Hypothalamus (tissue), 51 donors: ENCODE measurements at regions not wholly inside any gene's neighbourhood (a gene's known extent, or its start where the extent isn't known, plus 50 kb on each side); places are given as distances from the start of the nearest gene placed in this dataset.

Source experiments
- DNase-seq, 51 donors: peaks; one replicate each; lab custom pipeline; 2025; lab: John Stamatoyannopoulos, UW

DNA sequence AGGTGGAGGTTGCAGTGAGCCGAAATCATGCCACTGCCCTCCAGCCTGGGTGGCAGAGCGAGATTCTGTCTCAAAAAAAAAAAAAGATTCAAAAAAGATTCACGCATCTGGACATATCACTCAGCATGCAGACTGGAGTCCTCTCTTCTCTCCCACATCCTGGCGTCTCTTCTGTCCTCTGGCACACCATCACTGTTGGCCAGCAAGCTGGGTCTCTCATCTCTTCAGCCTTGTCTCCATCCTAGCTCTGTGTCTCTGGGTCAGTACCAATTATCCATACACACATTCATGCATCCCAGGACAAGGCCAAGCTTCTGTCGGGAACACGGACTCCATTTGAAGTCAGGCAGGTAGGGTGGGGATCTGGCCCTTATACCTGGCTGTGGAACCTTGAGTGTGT, 105.5 kb upstream of the MAP1LC3B2 start:
- no peak for DNase-seq

DNA sequence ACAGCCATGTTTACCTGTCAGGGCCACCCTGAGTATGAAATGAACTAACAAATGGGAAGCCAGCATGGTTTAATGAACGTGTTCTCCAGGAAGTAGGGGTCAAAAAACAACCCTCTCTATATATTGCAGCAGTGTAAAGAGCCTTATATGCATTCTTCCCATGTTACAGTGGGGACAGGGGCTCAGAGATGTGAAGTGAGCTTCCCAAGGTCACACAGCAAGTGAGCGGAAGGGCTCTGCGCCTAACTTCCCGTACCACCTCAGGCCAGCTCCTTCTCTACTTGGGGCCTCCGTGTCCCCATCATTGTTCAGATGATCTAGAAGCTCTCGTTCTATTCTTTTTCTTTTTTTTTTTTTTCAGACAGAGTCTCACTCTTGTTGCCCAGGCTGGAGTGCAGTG, 105.1 kb upstream of the MAP1LC3B2 start:
- no peak for DNase-seq

DNA sequence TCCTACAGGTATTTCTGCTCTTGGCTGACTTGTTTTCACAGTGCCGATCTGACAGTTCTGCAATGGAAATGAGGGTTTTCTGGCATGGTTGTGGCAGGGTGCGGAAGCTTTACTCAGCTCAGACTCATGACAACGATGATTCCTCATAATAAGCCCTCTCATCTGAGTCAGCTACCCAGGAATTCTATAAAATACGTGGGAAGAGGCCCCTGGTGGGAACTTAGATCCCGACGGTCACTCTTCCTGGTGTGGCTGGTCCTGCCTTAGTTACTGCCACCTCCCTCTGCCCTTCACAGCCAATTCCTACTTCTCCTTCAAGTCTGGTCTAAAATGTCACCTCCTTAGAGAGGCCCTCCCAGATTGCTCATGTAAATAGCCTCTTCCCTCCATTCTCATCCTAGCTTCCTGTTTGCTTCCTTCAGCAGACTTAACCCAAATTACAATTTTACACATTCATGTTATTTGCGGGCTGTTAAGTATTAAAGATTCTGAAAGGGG, 104.2 kb upstream of the MAP1LC3B2 start:
- DNase-seq, result peak in 1 of 51 donors; percentile 15

DNA sequence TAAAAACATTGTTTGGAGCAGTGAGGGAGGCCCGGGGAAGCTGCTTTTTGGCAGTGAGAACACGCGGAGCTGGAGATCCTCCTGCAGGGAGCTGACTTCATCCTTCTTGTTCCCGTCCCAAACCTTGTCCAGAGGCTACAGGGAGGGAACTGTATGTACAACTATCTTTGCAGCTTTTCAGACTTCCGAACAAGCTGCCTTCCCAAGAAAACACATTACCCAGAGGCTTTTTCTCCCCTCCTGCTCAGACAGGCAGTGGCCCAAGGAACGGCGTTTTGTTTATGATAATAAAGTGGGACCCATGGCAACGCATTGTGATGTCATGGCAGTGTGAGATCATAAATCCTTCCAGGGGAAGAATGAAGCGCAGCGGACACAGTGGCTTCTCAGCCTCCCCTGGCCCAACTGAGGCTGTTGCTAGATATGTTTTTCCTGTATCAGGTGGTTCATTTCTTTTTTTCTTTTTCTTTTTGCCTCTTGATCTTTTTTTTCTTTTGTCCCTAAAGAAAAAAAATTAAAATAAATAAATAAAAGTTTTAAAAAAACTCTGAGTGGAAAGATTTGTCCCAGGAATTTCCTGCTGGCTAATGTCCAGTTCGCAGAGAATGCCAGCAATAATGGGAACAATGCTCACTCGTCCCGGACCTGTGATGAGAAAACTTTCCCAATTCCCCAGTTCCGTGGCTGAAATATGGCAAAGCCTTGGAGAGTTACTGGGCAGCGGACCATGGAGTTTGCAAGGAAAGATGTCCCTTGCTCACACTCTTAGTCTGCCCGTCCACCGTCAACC, 103.4 kb upstream of the MAP1LC3B2 start:
- DNase-seq, result peak in 18 of 51 donors; percentile 2 to 43 (median 12)

DNA sequence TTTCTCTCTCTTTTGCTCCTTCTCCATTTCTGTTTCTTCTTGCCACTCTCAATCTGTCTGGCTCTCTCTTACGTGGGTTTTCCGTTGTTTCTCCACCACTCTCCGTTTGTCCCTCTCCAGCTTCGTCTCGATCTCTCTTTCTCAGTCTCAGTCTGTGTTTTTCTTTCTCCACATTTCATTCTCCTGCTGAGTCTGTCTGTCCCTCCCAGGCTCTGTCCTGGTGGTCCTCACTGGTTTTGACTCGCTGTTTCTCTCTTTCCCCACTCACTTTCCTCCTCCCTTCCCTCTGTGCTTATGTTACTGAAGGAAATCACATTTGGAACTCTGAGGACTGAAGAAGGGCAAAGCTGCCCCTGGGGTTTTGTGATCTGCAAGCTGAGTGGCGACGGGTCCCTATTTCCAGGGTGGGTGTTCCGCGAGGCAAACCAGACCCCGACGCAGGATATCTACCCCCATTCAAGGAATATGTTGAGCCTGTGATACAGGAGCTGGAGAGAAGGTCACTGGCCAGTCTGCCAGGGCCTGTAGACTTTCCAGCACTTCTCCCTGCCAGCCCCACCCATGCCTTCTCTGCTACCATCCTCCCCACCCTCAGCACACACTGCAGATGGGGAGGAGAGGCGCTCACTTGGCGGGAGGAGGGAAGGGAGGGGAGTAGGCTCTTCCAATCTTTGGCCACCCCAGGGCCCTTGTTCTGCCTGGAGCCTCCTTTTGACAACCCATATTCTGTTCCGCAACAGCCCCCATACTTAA, 102.7 kb upstream of the MAP1LC3B2 start:
- DNase-seq, result no peak

DNA sequence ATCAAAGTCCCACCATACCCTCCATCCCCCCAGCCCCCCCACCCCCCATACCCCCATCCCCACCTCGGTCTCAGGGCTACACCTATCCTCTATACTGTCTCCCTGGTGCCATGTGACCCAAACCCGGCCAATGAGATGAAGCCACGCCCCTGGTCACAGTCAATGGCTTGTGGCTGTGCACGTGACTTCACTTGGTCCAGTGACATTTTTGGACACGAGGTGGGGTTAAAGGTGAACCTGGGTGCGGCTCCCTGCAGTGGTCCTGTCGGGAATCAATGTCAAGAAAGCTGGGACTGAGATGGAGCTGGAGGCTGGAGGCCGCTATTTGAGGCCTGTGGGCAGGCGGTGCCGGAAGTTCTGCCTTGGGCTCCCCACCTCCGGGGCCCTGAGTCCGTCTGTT, 100.7 kb upstream of the MAP1LC3B2 start:
- DNase-seq, result no peak

DNA sequence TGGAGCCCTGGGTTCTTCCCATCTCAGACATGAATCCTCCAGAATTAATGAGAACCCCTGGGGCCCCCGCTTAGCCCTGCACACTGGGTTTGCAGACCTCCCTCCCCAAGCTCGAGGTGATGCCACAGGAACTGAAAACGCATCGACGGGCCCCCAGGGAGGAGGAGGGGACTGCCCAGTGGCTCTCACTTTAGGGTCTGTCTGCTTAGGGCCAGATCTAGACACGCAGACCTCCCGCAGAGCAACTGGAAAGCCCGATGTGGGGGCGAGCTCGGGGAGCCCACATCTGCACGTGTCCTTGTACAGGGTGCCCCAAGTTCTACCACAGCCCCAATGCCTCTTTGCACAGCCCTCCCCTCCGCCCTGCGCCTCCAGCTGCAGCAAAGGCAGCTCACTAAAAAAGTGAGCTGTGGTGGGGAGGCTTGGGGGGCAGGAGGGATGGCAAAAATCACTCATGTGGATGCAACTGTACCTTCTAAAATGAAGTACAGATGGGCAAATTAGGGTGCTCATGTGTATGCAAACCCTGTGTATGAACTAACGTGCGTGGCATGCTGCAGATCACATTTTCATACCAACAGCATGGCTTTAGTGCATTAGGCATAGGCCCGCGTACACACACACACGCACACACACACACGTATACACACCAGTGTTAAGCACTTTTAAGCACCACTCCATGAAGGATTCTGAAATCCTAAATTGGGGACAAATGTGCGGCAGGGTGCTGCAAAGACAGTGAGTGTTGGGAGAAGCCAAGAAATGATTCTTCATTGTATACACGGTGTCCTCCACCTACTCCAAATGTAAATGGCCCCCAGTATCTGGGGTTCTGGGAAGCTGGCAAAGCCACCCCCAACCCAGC, 99.9 kb upstream of the MAP1LC3B2 start:
- peak in 1 of 51 donors; percentile 32 for DNase-seq

DNA sequence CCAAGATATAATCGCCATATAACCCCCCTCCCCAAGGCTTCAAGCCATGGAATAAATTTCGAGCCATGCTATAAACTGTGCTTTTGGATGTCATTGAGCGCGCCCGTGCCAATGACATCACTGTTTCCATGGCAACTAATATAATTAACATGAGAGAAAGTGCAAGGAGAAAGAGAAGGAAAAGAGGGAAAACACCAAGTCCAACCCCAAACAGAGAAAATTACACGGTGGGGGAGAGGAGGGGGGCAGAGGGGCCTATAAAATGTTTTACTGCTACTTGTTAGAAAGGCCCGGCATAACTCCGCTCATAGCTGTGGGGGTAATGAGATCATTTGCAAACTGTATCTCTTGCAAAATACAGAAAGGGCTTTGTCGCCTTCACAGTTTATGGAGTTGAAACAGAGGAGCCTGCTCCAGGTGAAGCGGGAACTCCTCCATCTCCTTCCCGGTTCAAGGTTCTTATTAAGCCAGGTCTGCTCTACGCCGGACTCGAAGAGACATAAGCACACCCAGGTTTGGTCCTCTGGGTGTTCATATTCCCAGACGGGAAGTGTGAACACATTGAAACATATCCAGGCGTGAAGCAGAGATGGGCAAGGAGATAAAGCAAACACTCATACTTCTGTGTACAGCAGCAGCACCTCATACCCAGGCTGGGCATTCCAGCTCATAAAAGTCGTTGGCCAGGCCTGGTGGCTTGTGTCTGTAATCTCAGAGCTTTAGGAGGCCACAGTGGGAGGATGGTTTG, 99.1 kb upstream of the MAP1LC3B2 start:
- peak in 3 of 51 donors; percentile 4 to 26 (median 17) for DNase-seq

DNA sequence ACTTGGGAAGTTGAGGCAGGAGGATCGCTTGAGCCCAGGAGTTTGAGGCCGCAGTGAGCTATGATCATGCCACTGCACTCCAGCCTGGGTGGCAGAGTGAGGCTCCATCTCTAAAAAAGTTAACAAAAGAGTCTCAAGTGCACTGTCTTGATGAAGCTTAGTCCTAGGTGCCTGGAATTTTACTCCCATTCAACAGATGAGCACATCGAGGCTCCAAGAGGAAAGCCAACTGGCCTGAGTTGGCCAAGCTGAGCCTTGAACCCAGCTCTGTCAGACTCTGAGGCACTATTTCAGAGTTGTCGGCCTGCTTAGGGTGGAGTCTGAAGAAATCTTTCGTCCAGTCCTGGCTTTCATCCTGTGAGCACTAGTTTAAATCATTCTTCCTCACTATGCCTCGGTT, 98.1 kb upstream of the MAP1LC3B2 start:
- no peak for DNase-seq

DNA sequence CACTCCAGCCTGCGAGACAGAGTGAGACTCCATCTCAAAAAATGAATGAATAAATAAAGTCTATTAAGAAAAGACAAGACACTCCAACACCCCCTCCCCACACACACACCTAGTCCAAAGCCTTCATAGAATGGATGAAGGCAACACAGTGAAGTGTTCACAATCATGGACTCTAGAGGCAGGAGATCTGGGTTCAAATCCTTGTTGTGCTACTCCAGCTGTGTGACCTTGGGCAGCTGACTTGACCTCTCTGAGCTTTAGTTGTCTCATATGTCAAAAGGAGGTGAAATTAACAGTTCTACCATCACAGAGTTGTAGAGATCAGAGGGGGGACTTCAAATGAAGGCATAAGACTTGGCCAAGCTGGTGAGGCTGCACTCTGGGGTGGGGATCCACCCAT, 95.8 kb upstream of the MAP1LC3B2 start:
- no peak for DNase-seq

DNA sequence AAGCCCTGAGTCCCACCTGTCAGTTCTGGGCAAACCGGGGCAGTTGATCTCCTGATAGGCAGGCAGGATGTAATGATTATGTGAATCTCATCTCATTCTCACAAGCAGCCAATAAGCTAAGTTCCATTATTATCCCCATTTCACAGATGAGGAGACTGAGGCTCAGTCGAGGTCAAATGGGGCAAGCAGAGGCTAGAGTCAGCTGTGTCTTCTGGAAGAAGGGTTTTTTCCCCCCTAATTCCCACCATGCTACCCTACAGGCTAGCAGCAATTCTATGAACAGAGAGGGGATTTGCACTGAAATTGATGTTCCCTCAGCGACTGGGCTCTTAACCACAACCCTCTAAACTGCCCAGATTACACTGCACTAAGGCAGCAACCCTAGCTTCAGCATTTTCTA, 93.8 kb upstream of the MAP1LC3B2 start:
- DNase-seq, result no peak

DNA sequence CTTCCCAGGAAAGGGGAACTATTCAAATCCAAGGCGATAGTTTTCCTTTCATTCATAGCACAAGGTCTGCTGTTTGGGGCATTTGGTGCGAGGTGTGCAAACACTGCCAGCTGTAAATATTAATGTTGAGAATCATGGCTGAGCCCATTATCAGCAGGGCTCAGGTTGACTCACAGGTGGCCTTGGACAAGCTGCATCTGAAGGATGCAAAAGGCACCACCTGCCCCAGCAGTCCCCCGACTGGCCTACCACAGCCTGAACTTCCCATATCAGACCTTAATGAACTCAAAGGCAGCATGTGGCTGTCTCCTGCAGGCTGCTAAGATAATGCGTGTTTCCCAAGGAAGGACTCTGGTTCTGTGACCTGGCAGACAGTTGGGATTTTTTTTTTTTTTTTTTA, 93.3 kb upstream of the MAP1LC3B2 start:
- DNase-seq, result no peak

DNA sequence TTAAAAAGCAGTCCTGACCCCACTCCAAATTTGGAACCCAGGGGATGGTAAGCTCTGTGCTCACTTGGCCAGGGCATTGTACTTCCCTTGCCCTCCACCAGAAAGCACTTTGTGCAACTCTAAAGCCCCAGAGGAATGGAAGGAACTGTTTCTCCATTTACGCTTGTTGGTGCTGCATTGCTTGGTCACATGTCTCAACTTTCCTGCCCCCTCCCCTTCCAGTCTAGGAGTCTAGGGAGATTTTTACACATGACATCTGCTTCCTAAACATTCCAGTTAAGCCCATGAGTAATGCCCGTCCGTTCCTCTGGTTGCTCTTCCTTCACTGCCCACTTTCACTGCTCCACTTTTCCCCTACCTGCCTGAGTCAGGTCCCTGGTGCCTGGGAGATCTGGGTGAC, 92.6 kb upstream of the MAP1LC3B2 start:
- no peak for DNase-seq

DNA sequence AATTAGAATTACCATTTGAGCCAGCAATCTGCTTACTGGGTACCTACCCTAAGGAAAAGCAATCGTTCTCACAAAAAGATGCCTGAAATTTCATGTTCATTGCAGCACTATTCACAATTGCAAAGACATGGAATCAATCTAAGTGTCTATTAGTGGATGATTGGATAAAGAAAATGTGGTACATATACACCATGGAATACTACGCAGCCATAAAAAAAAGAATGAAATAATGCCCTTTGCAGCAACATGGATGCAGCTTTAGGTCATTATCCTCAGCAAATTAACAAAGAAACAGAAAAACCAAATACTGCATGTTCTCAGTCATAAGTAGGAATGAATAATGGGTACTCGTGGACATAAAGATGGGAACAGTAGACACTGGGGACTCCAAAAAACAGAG, 89.8 kb upstream of the MAP1LC3B2 start:
- no peak for DNase-seq

DNA sequence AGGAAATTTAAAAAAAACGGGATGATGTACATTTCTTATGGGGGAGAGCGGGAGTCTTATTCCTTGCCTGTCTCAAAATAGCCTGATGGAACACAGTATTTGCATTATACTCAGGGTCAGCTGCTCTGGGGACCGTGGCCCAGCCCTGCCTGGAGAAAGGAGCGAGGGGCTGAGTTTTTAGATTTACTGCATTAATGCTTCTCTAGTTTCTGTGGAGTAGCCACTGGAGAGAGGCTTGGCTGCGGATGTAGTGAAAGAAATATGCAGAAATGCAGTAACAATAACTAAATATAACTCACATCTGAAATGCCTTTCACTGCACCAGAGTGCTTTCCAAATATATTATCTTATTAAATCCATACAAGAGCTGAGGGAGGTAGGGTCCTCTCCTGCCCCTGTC, 87.6 kb upstream of the MAP1LC3B2 start:
- no peak for DNase-seq

DNA sequence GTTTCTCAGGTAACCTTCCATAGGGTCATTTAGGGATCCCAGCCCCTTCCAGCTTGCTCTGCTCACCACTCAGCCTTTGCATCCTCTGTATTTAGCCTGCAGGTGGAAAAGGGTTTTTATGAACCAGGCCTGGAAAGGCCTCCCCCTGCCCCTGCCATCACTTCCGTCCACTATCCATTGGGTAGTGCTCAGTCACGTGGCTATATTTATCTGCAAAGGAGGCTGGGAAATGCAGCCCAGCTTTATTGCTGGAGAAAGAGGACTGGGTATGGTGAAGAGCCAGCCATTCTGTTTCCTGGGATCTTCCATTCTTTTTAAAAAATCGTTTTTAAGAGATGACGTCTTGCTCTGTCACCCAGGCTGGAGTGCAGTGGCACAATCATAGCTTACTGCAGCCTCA, 87.0 kb upstream of the MAP1LC3B2 start:
- no peak for DNase-seq

DNA sequence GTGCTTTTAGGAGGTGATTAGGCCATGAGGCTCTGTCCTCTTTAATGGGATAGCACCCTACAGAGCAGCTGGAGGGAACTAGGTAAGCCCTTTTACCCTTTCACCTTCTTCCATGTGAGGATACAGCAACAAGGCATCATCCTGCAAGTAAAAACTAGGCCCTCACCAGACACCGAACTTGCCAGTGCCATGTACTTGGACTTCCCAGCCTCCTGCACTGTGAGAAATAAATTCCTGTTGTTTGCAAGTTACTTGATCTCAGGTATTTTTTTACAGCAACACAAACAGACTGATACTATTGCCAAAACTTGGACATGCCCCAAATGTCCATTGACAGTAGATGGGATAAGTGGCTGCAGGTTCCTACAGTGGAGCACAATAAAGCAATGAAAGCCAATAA, 85.8 kb upstream of the MAP1LC3B2 start:
- DNase-seq, result no peak

DNA sequence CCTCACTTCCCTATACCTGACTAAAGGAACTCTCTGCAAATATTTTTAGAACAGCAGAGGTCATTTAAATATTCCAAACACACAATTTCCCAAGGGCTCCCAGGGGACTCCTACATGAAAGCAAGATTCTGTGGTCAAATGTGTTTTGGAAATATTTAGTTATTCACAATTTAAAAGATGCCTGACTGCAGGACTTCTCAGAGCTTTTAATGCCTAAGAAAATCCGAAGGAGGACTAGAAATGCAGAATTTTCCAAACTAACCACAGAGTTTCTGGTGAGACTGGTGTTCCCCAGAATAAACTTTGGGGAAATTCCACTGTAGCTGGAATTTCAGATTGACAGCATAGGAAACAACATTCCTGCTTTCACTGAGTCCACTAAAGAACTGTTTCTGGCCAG, 84.8 kb upstream of the MAP1LC3B2 start:
- no peak for DNase-seq

DNA sequence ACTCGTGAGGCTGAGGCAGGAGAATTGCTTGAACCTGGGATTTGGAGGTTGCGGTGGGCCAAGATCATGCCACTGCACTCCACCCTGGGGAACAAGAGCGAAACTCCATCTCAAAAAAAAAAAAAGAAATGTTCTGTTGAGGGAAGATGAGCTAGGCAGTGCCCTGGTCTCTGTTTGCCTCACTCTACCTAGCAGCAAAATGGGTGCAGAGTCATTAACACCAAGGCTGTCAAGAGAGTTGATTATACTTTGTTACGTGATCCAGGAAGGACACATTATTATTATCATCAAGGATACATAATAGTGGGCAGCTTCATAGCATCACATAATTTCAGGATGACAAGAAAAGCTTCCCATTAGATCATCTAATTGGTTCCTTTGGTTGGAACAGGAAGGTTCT, 84.3 kb upstream of the MAP1LC3B2 start:
- DNase-seq, result no peak

DNA sequence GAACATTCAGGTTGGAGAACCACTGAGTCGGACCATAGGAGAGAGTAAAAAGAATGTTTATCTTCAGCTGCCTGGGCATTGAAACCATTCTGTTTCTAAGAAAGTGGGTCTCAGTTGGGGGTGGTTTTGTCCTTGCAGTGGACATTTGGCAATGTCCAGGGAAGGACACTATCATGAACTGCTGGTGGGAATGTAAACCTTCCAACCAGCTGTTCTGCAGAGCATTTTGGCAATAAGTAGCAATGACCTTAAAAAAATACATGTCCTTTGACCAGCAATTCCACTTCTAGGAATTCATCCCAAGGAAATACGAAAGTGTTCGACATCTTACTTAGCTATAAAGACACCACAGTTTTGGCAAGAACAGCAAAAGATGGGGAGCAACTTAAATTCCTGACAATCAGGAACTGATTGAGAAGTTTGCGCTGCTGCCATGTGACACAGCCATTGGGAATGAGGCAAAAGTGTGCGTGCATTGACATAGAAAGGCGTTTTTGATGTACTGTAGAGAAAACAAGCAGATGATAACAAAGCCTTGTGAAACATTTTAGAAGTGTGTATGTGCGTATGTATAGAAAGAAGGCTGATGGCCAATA, 82.9 kb upstream of the MAP1LC3B2 start:
- DNase-seq, result no peak
